ENCODE measurements at regions not wholly inside any gene's neighbourhood (a gene's known extent, or its start where the extent isn't known, plus 50 kb on each side); places are given as distances from the start of the nearest gene placed in this dataset.

GRCh38 chr14:89657014-89657413 is 240.0 kb upstream of the FOXN3 start:
- TF ChIP-seq CTCF (IDR thresholded peaks at IDR 0.05; ENCODE audit: poor library complexity, severe bottlenecking) (no peak), EP300 (conservative IDR thresholded peaks at IDR 0.05; ENCODE audit: poor library complexity, severe bottlenecking) (no peak), TAF1 (IDR thresholded peaks at IDR 0.05; ENCODE audit: low read depth) (no peak), MXI1 (conservative IDR thresholded peaks at IDR 0.05; ENCODE audit: poor library complexity, severe bottlenecking) (no peak), POLR2AphosphoS5 (IDR thresholded peaks at IDR 0.05) (no peak), EZH2 (IDR thresholded peaks at IDR 0.05; ENCODE audit: borderline replicate concordance, insufficient read depth, low read length, poor library complexity, severe bottlenecking) (no peak), SMC3 (conservative IDR thresholded peaks at IDR 0.05; ENCODE audit: poor library complexity) (no peak), REST (IDR thresholded peaks at IDR 0.05; ENCODE audit: borderline replicate concordance) (no peak)

Data from neural cell (in vitro differentiated cells).